Panc1 (cell line): ENCODE measurements at regions not wholly inside any gene's neighbourhood (a gene's known extent, or its start where the extent isn't known, plus 50 kb on each side); places are given as distances from the start of the nearest gene placed in this dataset.
A peak's percentile ranks its signal among the peaks of the same experiment; 100 is the strongest.

Experiments
- ATAC-seq: fragments of 200-7000 bp; cut with Tn5 transposase; 2 replicates; pipeline ENCODE4 v1.9.1; 2020; ENCODE audit warnings: mild to moderate bottlenecking, moderate library complexity
- BruUV-seq: library from RNA; stranded (reverse); fragments of 400-500 nt; replicated peaks from 2 replicates; lab custom pipeline; 2021; lab: Mats Ljungman, UMichigan
- CTCF ChIA-PET: fragments of 300-600 bp; sonication (Branson Sonifier 250); formaldehyde crosslinking; loops from one replicate; lab custom pipeline; 2022; ENCODE audit warnings: antibody characterized with exemption; lab: Charles Lee
- POLR2A ChIA-PET: fragments of 300-600 bp; sonication (Branson Sonifier 250); formaldehyde crosslinking; loops from one replicate; lab custom pipeline; 2022; ENCODE audit warnings: antibody characterized with exemption; lab: Charles Lee
- DNase-seq: peaks from one replicate; pipeline ENCODE4 v3.0.0-alpha.2; 2010; ENCODE audit warnings: low read depth, low spot score
- H3K27ac ChIP-seq: 2 replicates; pipeline ENCODE4 v1.5.1; 2011; ENCODE audit warnings: mild to moderate bottlenecking, low read length, inconsistent platforms
- H3K27me3 ChIP-seq: fragments of 200-500 bp; sonication (Bioruptor generic); 2 replicates; pipeline ENCODE4 v1.6.0; 2014; ENCODE audit warnings: low read length, inconsistent platforms; ENCODE audit not compliant: control insufficient read depth, insufficient read depth
- H3K36me3 ChIP-seq: fragments of 200-500 bp; sonication (Bioruptor generic); 2 replicates; pipeline ENCODE4 v1.5.1; 2014; ENCODE audit warnings: inconsistent platforms, mild to moderate bottlenecking, low read length, moderate library complexity; ENCODE audit not compliant: control insufficient read depth, insufficient read depth
- H3K4me1 ChIP-seq: 2 replicates; pipeline ENCODE4 v1.5.1; 2011; ENCODE audit warnings: inconsistent platforms, mild to moderate bottlenecking, low read length, moderate library complexity; ENCODE audit not compliant: control insufficient read depth, insufficient read depth
- H3K4me3 ChIP-seq, 2 experiments: 2 replicates each; pipeline ENCODE4 v1.5.1; 2011 to 2012; ENCODE audit warnings: low read depth in 2 of 2, low read length in 2 of 2, mild to moderate bottlenecking in 2 of 2, inconsistent platforms in 1 of 2, moderate library complexity in 1 of 2
- H3K9me3 ChIP-seq: fragments of 200-500 bp; sonication (Bioruptor generic); 2 replicates; pipeline ENCODE4 v1.5.1; 2014; ENCODE audit warnings: low read depth, mild to moderate bottlenecking, inconsistent platforms, low read length, moderate library complexity; ENCODE audit not compliant: control insufficient read depth, insufficient read depth
- POLR2AphosphoS5 ChIP-seq: IDR thresholded peaks from 2 replicates; pipeline ENCODE4 v1.6.1; 2012; ENCODE audit warnings: mild to moderate bottlenecking, low read depth, low read length, moderate library complexity
- SIN3A ChIP-seq: IDR thresholded peaks from 2 replicates; pipeline ENCODE4 v1.6.1; 2012; ENCODE audit warnings: low read depth, mild to moderate bottlenecking, low read length, moderate library complexity, borderline replicate concordance; ENCODE audit not compliant: insufficient read depth
- TCF7L2 ChIP-seq: IDR thresholded peaks from 2 replicates; pipeline ENCODE4 v1.6.1; 2011; ENCODE audit warnings: mild to moderate bottlenecking, low read depth, low read length, inconsistent platforms
- in situ Hi-C: cut with HindIII; loops from 2 replicates; pipeline ENCODE4 v1.10.0; 2016; ENCODE audit warnings: low sequenced_read_pairs, low pct_unique_long_range_greater_than_20kb
- intact Hi-C: fragments of 100-400 bp; cut with micrococcal nuclease; formaldehyde crosslinking; loops from one replicate; pipeline ENCODE4 v1.10.0; 2022; ENCODE audit not compliant: unreplicated experiment
- TF ChIP-seq, protein P1 (sequence below): fragments of 450-650 bp; IDR thresholded peaks from 2 replicates; pipeline ENCODE4 v1.5.1; 2017; ENCODE audit warnings: mild to moderate bottlenecking
- TF ChIP-seq, protein P2 (sequence below), 2 experiments: IDR thresholded peaks; 2 replicates each; pipeline ENCODE4 v1.6.1; 2011 to 2012; ENCODE audit warnings: low read depth in 2 of 2, control low read depth in 1 of 2, low read length in 1 of 2, mild to moderate bottlenecking in 1 of 2, moderate library complexity in 1 of 2; ENCODE audit not compliant: insufficient read depth in 1 of 2

GRCh38 chr7:34281260-34281659 is 375.9 kb downstream of the BMPER start:
- no peak overlapping the region for H3K27ac ChIP-seq
- H3K9me3 ChIP-seq, result 0 out of 2 replicates have a peak, but pooled peaks cover 7% of the 10 kb centered on the region
- DNase-seq, result no peak
- TF ChIP-seq TCF7L2 (no peak), SIN3A (no peak), POLR2AphosphoS5 (no peak)
- TF ChIP-seq, protein P1, sequence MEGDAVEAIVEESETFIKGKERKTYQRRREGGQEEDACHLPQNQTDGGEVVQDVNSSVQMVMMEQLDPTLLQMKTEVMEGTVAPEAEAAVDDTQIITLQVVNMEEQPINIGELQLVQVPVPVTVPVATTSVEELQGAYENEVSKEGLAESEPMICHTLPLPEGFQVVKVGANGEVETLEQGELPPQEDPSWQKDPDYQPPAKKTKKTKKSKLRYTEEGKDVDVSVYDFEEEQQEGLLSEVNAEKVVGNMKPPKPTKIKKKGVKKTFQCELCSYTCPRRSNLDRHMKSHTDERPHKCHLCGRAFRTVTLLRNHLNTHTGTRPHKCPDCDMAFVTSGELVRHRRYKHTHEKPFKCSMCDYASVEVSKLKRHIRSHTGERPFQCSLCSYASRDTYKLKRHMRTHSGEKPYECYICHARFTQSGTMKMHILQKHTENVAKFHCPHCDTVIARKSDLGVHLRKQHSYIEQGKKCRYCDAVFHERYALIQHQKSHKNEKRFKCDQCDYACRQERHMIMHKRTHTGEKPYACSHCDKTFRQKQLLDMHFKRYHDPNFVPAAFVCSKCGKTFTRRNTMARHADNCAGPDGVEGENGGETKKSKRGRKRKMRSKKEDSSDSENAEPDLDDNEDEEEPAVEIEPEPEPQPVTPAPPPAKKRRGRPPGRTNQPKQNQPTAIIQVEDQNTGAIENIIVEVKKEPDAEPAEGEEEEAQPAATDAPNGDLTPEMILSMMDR, result peak; percentile 54
- TF ChIP-seq, protein P2, sequence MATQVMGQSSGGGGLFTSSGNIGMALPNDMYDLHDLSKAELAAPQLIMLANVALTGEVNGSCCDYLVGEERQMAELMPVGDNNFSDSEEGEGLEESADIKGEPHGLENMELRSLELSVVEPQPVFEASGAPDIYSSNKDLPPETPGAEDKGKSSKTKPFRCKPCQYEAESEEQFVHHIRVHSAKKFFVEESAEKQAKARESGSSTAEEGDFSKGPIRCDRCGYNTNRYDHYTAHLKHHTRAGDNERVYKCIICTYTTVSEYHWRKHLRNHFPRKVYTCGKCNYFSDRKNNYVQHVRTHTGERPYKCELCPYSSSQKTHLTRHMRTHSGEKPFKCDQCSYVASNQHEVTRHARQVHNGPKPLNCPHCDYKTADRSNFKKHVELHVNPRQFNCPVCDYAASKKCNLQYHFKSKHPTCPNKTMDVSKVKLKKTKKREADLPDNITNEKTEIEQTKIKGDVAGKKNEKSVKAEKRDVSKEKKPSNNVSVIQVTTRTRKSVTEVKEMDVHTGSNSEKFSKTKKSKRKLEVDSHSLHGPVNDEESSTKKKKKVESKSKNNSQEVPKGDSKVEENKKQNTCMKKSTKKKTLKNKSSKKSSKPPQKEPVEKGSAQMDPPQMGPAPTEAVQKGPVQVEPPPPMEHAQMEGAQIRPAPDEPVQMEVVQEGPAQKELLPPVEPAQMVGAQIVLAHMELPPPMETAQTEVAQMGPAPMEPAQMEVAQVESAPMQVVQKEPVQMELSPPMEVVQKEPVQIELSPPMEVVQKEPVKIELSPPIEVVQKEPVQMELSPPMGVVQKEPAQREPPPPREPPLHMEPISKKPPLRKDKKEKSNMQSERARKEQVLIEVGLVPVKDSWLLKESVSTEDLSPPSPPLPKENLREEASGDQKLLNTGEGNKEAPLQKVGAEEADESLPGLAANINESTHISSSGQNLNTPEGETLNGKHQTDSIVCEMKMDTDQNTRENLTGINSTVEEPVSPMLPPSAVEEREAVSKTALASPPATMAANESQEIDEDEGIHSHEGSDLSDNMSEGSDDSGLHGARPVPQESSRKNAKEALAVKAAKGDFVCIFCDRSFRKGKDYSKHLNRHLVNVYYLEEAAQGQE (IDR thresholded peaks at IDR 0.05; ENCODE audit: insufficient read depth in 1 of 2, low read depth in 2 of 2, low read length in 1 of 2), result no peak
- in situ Hi-C loops (no loop called here), intact Hi-C loops (no loop called here)
- no peak overlapping the region for H3K4me3 ChIP-seq
- POLR2A ChIA-PET, result no interaction called here
- CTCF ChIA-PET, result no interaction called here
- no peak for ATAC-seq
- H3K27me3 ChIP-seq, result no peaks in the 10 kb centered on the region
- no peaks in the 10 kb centered on the region for H3K36me3 ChIP-seq
- BruUV-seq, result no TSS peak
- no peaks in the 10 kb centered on the region for H3K4me1 ChIP-seq

GRCh38 chr7:34282271-34282670 is 375.7 kb upstream of the NPSR1 start:
- intact Hi-C loops, result no loop called here
- 0 out of 2 replicates have a peak, but pooled peaks cover 7% of the 10 kb centered on the region for H3K9me3 ChIP-seq
- ChIA-PET CTCF (no interaction called here), POLR2A (no interaction called here)
- no peak overlapping the region for H3K4me3 ChIP-seq
- ATAC-seq, result no peak
- no peaks in the 10 kb centered on the region for H3K4me1 ChIP-seq
- no TSS peak for BruUV-seq
- no peak overlapping the region for H3K27ac ChIP-seq
- in situ Hi-C loops, result no loop called here
- no peak for DNase-seq
- TF ChIP-seq SIN3A, result no peak
- TF ChIP-seq, protein P1, result no peak
- TF ChIP-seq POLR2AphosphoS5, result no peak
- TF ChIP-seq, protein P2 (IDR thresholded peaks at IDR 0.05; ENCODE audit: insufficient read depth in 1 of 2, low read depth in 2 of 2, low read length in 1 of 2), result no peak
- TF ChIP-seq TCF7L2, result no peak
- no peaks in the 10 kb centered on the region for H3K27me3 ChIP-seq
- H3K36me3 ChIP-seq, result no peaks in the 10 kb centered on the region
